GM19468 (cell line): ENCODE measurements at regions not wholly inside any gene's neighbourhood (a gene's known extent, or its start where the extent isn't known, plus 50 kb on each side); places are given as distances from the start of the nearest gene placed in this dataset.

Experiments used
- ATAC-seq: cut with Tn5 transposase; IDR thresholded peaks from one replicate; pipeline ENCODE4 v1.9.1; 2021; ENCODE audit warnings: mild to moderate bottlenecking, moderate library complexity, moderate number of reproducible peaks; ENCODE audit not compliant: unreplicated experiment; ENCODE audit errors: extremely low read depth

- ATAC-seq: no peak
These were observed 1160.9 kb upstream of the PCDH9 start for GRCh38 chr13:68390987-68391386.

- no peak for ATAC-seq
These were observed 1156.7 kb upstream of the PCDH9 start for GRCh38 chr13:68386808-68387207.

GRCh38 chr13:68380041-68380973 lies 1150.2 kb upstream of the PCDH9 start:
- no peak for ATAC-seq

GRCh38 chr13:68378294-68378693 lies 1148.2 kb upstream of the PCDH9 start:
- no peak for ATAC-seq

GRCh38 chr13:68375004-68375403 lies 1144.9 kb upstream of the PCDH9 start:
- no peak for ATAC-seq

- ATAC-seq: no peak
These were observed 1139.6 kb upstream of the PCDH9 start for GRCh38 chr13:68369739-68370138.

- no peak for ATAC-seq
These were observed 1138.8 kb upstream of the PCDH9 start for GRCh38 chr13:68368922-68369321.

GRCh38 chr13:68359105-68359504 lies 1129.0 kb upstream of the PCDH9 start:
- no peak for ATAC-seq

- no peak for ATAC-seq
These were observed 1128.2 kb upstream of the PCDH9 start for GRCh38 chr13:68358294-68358705.

GRCh38 chr13:68350554-68350953 lies 1120.4 kb upstream of the PCDH9 start:
- ATAC-seq: no peak

- ATAC-seq: no peak
These were observed 1117.1 kb upstream of the PCDH9 start for GRCh38 chr13:68347220-68347619.

- no peak for ATAC-seq
These were observed 1115.9 kb upstream of the PCDH9 start for GRCh38 chr13:68345963-68346531.

- no peak for ATAC-seq
These were observed 1093.0 kb upstream of the PCDH9 start for GRCh38 chr13:68323124-68323523.

GRCh38 chr13:68319384-68319783 lies 1089.2 kb upstream of the PCDH9 start:
- no peak for ATAC-seq

GRCh38 chr13:68304286-68304893 lies 1074.3 kb upstream of the PCDH9 start:
- no peak for ATAC-seq

- no peak for ATAC-seq
These were observed 1063.5 kb upstream of the PCDH9 start for GRCh38 chr13:68293631-68294030.

GRCh38 chr13:68292601-68293000 lies 1062.5 kb upstream of the PCDH9 start:
- ATAC-seq: no peak

- no peak for ATAC-seq
These were observed 1061.5 kb upstream of the PCDH9 start for GRCh38 chr13:68291595-68291994.

GRCh38 chr13:68275758-68276157 lies 1045.6 kb upstream of the PCDH9 start:
- no peak for ATAC-seq

- ATAC-seq: no peak
These were observed 1042.5 kb upstream of the PCDH9 start for GRCh38 chr13:68272652-68273051.

- no peak for ATAC-seq
These were observed 1034.6 kb upstream of the PCDH9 start for GRCh38 chr13:68264692-68265091.
